GM23338 (cell line): ENCODE measurements at regions not wholly inside any gene's neighbourhood (a gene's known extent, or its start where the extent isn't known, plus 50 kb on each side); places are given as distances from the start of the nearest gene placed in this dataset.

Experiments used
- EZH2 ChIP-seq: fragments of 200-600 bp; sonication (generic); IDR thresholded peaks from one replicate; pipeline ENCODE4 v1.8.0; 2017; ENCODE audit warnings: antibody characterized with exemption, mild to moderate bottlenecking, low read depth; ENCODE audit not compliant: unreplicated experiment
- REST ChIP-seq: IDR thresholded peaks from one replicate; pipeline ENCODE4 v1.6.1; 2018; ENCODE audit warnings: antibody characterized with exemption; ENCODE audit not compliant: unreplicated experiment
- ZNF114 ChIP-seq: fragments of 250-450 bp; sonication (Bioruptor Pico); IDR thresholded peaks from 2 replicates; pipeline ENCODE4 v1.5.0; 2020; ENCODE audit warnings: mild to moderate bottlenecking, moderate library complexity

GRCh38 chr2:118387509-118387908 lies 299.2 kb downstream of the INSIG2 start:
- TF ChIP-seq EZH2 (no peak), ZNF114 (CRISPR knock-in tag) (no peak), REST (no peak)
